OCI-LY3 (cell line): ENCODE measurements at regions not wholly inside any gene's neighbourhood (a gene's known extent, or its start where the extent isn't known, plus 50 kb on each side); places are given as distances from the start of the nearest gene placed in this dataset.

Experiments used
- CTCF ChIP-seq: fragments of 200-600, 300-600 bp; sonication (generic); IDR thresholded peaks from 2 replicates; pipeline ENCODE4 v1.5.1; 2014; ENCODE audit warnings: antibody characterized with exemption, low read length, low read depth
- EZH2phosphoT487 ChIP-seq: fragments of 200-600 bp; shearing (Covaris generic); IDR thresholded peaks from 2 replicates; pipeline ENCODE4 v1.6.1; 2018; ENCODE audit warnings: antibody characterized with exemption, mixed run types, low read depth

- peak; percentile 46 for TF ChIP-seq CTCF
- no peak for TF ChIP-seq EZH2phosphoT487
These were observed 269.8 kb upstream of the MYOCD start for GRCh38 chr17:12395733-12396354.
